ENCODE measurements at regions not wholly inside any gene's neighbourhood (a gene's known extent, or its start where the extent isn't known, plus 50 kb on each side); places are given as distances from the start of the nearest gene placed in this dataset.

- ChIA-PET POLR2A (no interaction called here), CTCF (no interaction called here)
- Mint-ChIP-seq H3K9me3 (ENCODE audit: unreplicated experiment) (peaks cover 4% of the 10 kb centered on the region), H3K4me1 (ENCODE audit: insufficient read depth, unreplicated experiment) (peaks cover 11% of the 10 kb centered on the region), H3K4me3 (ENCODE audit: unreplicated experiment) (no peak overlapping the region), H3K27me3 (ENCODE audit: insufficient read depth, unreplicated experiment) (no peaks in the 10 kb centered on the region), H3K36me3 (ENCODE audit: insufficient read depth, unreplicated experiment) (no peaks in the 10 kb centered on the region), H3K27ac (ENCODE audit: low read depth, unreplicated experiment) (no peak overlapping the region)
- intact Hi-C loops (cut with micrococcal nuclease): no loop called here
- no peak for TF ChIP-seq CTCF (IDR thresholded peaks at IDR 0.05; ENCODE audit: unreplicated experiment)
- DNase-seq (ENCODE audit: unreplicated experiment): no peak
- BruUV-seq (replicated peaks): no TSS peak
Measured at GRCh38 chr4:138400543-138400942, 158.4 kb upstream of the SLC7A11 start.

- Mint-ChIP-seq H3K27ac (ENCODE audit: low read depth, unreplicated experiment) (no peak overlapping the region), H3K4me3 (ENCODE audit: unreplicated experiment) (no peak overlapping the region), H3K9me3 (ENCODE audit: unreplicated experiment) (peaks cover 7% of the 10 kb centered on the region), H3K4me1 (ENCODE audit: insufficient read depth, unreplicated experiment) (peaks cover 7% of the 10 kb centered on the region), H3K36me3 (ENCODE audit: insufficient read depth, unreplicated experiment) (no peaks in the 10 kb centered on the region), H3K27me3 (ENCODE audit: insufficient read depth, unreplicated experiment) (no peaks in the 10 kb centered on the region)
- ChIA-PET CTCF (no interaction called here), POLR2A (interaction anchor here (0.6 kb wide), 1 partner anchor 45 kb away, joined by 3 read pairs; no protein-coding TSS in a partner anchor)
- no peak for DNase-seq (ENCODE audit: unreplicated experiment)
- no peak for TF ChIP-seq CTCF (IDR thresholded peaks at IDR 0.05; ENCODE audit: unreplicated experiment)
- intact Hi-C loops (cut with micrococcal nuclease): no loop called here
- BruUV-seq (replicated peaks): no TSS peak
Measured at GRCh38 chr4:138400066-138400465, 157.9 kb upstream of the SLC7A11 start.

- Mint-ChIP-seq H3K27ac (ENCODE audit: low read depth, unreplicated experiment) (no peak overlapping the region), H3K4me1 (ENCODE audit: insufficient read depth, unreplicated experiment) (no peaks in the 10 kb centered on the region), H3K36me3 (ENCODE audit: insufficient read depth, unreplicated experiment) (no peaks in the 10 kb centered on the region), H3K27me3 (ENCODE audit: insufficient read depth, unreplicated experiment) (no peaks in the 10 kb centered on the region), H3K4me3 (ENCODE audit: unreplicated experiment) (no peak overlapping the region), H3K9me3 (ENCODE audit: unreplicated experiment) (peaks cover 7% of the 10 kb centered on the region)
- TF ChIP-seq CTCF (IDR thresholded peaks at IDR 0.05; ENCODE audit: unreplicated experiment): no peak
- DNase-seq (ENCODE audit: unreplicated experiment): no peak
- ChIA-PET CTCF (no interaction called here), POLR2A (interaction anchor here (0.6 to 0.7 kb wide), 2 partner anchors 241 to 1961 kb away, joined by 3 to 4 read pairs; no protein-coding TSS in a partner anchor)
- intact Hi-C loops (cut with micrococcal nuclease): no loop called here
- no TSS peak for BruUV-seq (replicated peaks)
Measured at GRCh38 chr4:138399081-138399480, 156.9 kb upstream of the SLC7A11 start.

GRCh38 chr4:138398322-138398721, 156.2 kb upstream of the SLC7A11 start:
- H3K27ac Mint-ChIP-seq (ENCODE audit: low read depth, unreplicated experiment): no peak overlapping the region
- CTCF ChIA-PET: no interaction called here
- no peak for TF ChIP-seq CTCF (IDR thresholded peaks at IDR 0.05; ENCODE audit: unreplicated experiment)

More at GRCh38 chr4:138398322-138398721, 156.2 kb upstream of the SLC7A11 start:
- H3K4me1 Mint-ChIP-seq (ENCODE audit: insufficient read depth, unreplicated experiment): no peaks in the 10 kb centered on the region
- no peaks in the 10 kb centered on the region for H3K27me3 Mint-ChIP-seq (ENCODE audit: insufficient read depth, unreplicated experiment)
- peaks cover 7% of the 10 kb centered on the region for H3K9me3 Mint-ChIP-seq (ENCODE audit: unreplicated experiment)
- H3K36me3 Mint-ChIP-seq (ENCODE audit: insufficient read depth, unreplicated experiment): no peaks in the 10 kb centered on the region
- intact Hi-C loops (cut with micrococcal nuclease): no loop called here
- peak; percentile 0 for DNase-seq (ENCODE audit: unreplicated experiment)
- POLR2A ChIA-PET: interaction anchor here (0.6 to 0.7 kb wide), 2 partner anchors 240 to 1962 kb away, joined by 3 to 4 read pairs; no protein-coding TSS in a partner anchor
- H3K4me3 Mint-ChIP-seq (ENCODE audit: unreplicated experiment): no peak overlapping the region
- no TSS peak for BruUV-seq (replicated peaks)

Measured in MCF 10A (cell line).